Vagina (tissue), 2 donors: ENCODE measurements at regions not wholly inside any gene's neighbourhood (a gene's known extent, or its start where the extent isn't known, plus 50 kb on each side); places are given as distances from the start of the nearest gene placed in this dataset.

Experiments used
- DNase-seq, 2 donors: peaks; one replicate each; pipeline ENCODE4 v3.0.0-alpha.2; 2017; ENCODE audit errors: extremely low spot score in 2 of 2
- H3K27ac ChIP-seq: fragments of 200-600 bp; sonication (generic); one replicate; pipeline ENCODE4 v1.5.1; 2019
- H3K27me3 ChIP-seq: fragments of 200-600 bp; sonication (generic); one replicate; pipeline ENCODE4 v1.5.1; 2019
- H3K36me3 ChIP-seq, 2 donors: fragments of 200-600 bp; sonication (generic); one replicate each; pipeline ENCODE4 v1.5.1; 2017 to 2019
- H3K4me1 ChIP-seq: fragments of 200-600 bp; sonication (generic); one replicate; pipeline ENCODE4 v1.5.1; 2019
- H3K4me3 ChIP-seq, 2 donors: fragments of 200-600 bp; sonication (generic); 1 replicate in 1 of 2; 2 replicates in 1 of 2; pipeline ENCODE4 v1.5.1; 2016 to 2019
- H3K9me3 ChIP-seq: fragments of 200-600 bp; sonication (generic); one replicate; pipeline ENCODE4 v1.5.1; 2019
- CTCF ChIP-seq, 3 experiments: fragments of 450-650 bp in 2 of 3; fragments of 200-600 bp in 1 of 3; sonication (generic) in 1 of 3; IDR thresholded peaks; one replicate each; pipeline ENCODE4 v1.5.1; 2017 to 2019; ENCODE audit warnings: antibody characterized with exemption in 3 of 3, mild to moderate bottlenecking in 2 of 3, moderate library complexity in 2 of 3
- POLR2A ChIP-seq, 2 donors: fragments of 450-650 bp; IDR thresholded peaks; one replicate each; pipeline ENCODE4 v1.6.1; 2017; ENCODE audit warnings: antibody characterized with exemption in 2 of 2, mild to moderate bottlenecking in 2 of 2, moderate library complexity in 2 of 2
- POLR2AphosphoS5 ChIP-seq, 2 donors: sonication (generic); formaldehyde crosslinking; IDR thresholded peaks; one replicate each; pipeline ENCODE4 v1.9.0; 2017; ENCODE audit warnings: antibody characterized with exemption in 2 of 2, mild to moderate bottlenecking in 2 of 2, low read depth in 1 of 2; ENCODE audit not compliant: insufficient read depth in 1 of 2
- intact Hi-C: fragments of 100-400 bp; cut with DNase I; formaldehyde crosslinking; loops from one replicate; pipeline ENCODE4 v1.15.1; 2023

- H3K27me3 ChIP-seq = no peaks in the 10 kb centered on the region
- no peak overlapping the region for H3K4me3 ChIP-seq
- H3K9me3 ChIP-seq = no peaks in the 10 kb centered on the region
- TF ChIP-seq POLR2AphosphoS5 (IDR thresholded peaks at IDR 0.05; ENCODE audit: insufficient read depth in 1 of 2, low read depth in 1 of 2) (no peak), CTCF (IDR thresholded peaks at IDR 0.05) (no peak), POLR2A (IDR thresholded peaks at IDR 0.05) (no peak)
- no peaks in the 10 kb centered on the region for H3K4me1 ChIP-seq
- DNase-seq = no peak
- H3K36me3 ChIP-seq = no peaks in the 10 kb centered on the region
- intact Hi-C loops = no loop called here
- no peak overlapping the region for H3K27ac ChIP-seq
These were observed 106.9 kb downstream of the GATA6 start for GRCh38 chr18:22276334-22276713.

GRCh38 chr18:22275706-22276333 is 106.4 kb downstream of the GATA6 start:
- no peaks in the 10 kb centered on the region for H3K9me3 ChIP-seq
- intact Hi-C loops = no loop called here

GRCh38 chr18:22273101-22274039 is 104.0 kb downstream of the GATA6 start:
- DNase-seq = no peak
- Histone ChIP-seq H3K36me3 (no peaks in the 10 kb centered on the region), H3K27ac (no peak overlapping the region), H3K9me3 (no peaks in the 10 kb centered on the region), H3K27me3 (no peaks in the 10 kb centered on the region), H3K4me3 (no peak overlapping the region), H3K4me1 (no peaks in the 10 kb centered on the region)
- intact Hi-C loops = no loop called here
- TF ChIP-seq POLR2A (IDR thresholded peaks at IDR 0.05) (no peak), CTCF (IDR thresholded peaks at IDR 0.05) (no peak), POLR2AphosphoS5 (IDR thresholded peaks at IDR 0.05; ENCODE audit: insufficient read depth in 1 of 2, low read depth in 1 of 2) (no peak)

More at GRCh38 chr18:22275706-22276333, 106.4 kb downstream of the GATA6 start:
- Histone ChIP-seq H3K27me3 (no peaks in the 10 kb centered on the region), H3K4me3 (no peak overlapping the region), H3K4me1 (no peaks in the 10 kb centered on the region), H3K36me3 (no peaks in the 10 kb centered on the region), H3K27ac (no peak overlapping the region)
- no peak for DNase-seq
- no peak for TF ChIP-seq POLR2A (IDR thresholded peaks at IDR 0.05)
- no peak for TF ChIP-seq CTCF (IDR thresholded peaks at IDR 0.05)
- no peak for TF ChIP-seq POLR2AphosphoS5 (IDR thresholded peaks at IDR 0.05; ENCODE audit: insufficient read depth in 1 of 2, low read depth in 1 of 2)

GRCh38 chr18:22272242-22272641 is 102.9 kb downstream of the GATA6 start:
- no peaks in the 10 kb centered on the region for H3K36me3 ChIP-seq
- no peaks in the 10 kb centered on the region for H3K4me1 ChIP-seq
- H3K9me3 ChIP-seq = no peaks in the 10 kb centered on the region
- no peak for TF ChIP-seq POLR2A (IDR thresholded peaks at IDR 0.05)
- TF ChIP-seq CTCF (IDR thresholded peaks at IDR 0.05) = no peak
- no peak for TF ChIP-seq POLR2AphosphoS5 (IDR thresholded peaks at IDR 0.05; ENCODE audit: insufficient read depth in 1 of 2, low read depth in 1 of 2)
- no peak overlapping the region for H3K4me3 ChIP-seq
- intact Hi-C loops = no loop called here
- no peak overlapping the region for H3K27ac ChIP-seq
- no peaks in the 10 kb centered on the region for H3K27me3 ChIP-seq
- no peak for DNase-seq

- intact Hi-C loops = no loop called here
- H3K4me3 ChIP-seq = no peak overlapping the region
- no peak overlapping the region for H3K27ac ChIP-seq
- no peaks in the 10 kb centered on the region for H3K9me3 ChIP-seq
- H3K27me3 ChIP-seq = no peaks in the 10 kb centered on the region
- no peaks in the 10 kb centered on the region for H3K36me3 ChIP-seq
- no peaks in the 10 kb centered on the region for H3K4me1 ChIP-seq
- no peak for DNase-seq
- no peak for TF ChIP-seq POLR2A (IDR thresholded peaks at IDR 0.05)
These were observed 101.6 kb downstream of the GATA6 start for GRCh38 chr18:22271030-22271429.
